ENCODE measurements at regions not wholly inside any gene's neighbourhood (a gene's known extent, or its start where the extent isn't known, plus 50 kb on each side); places are given as distances from the start of the nearest gene placed in this dataset.

GRCh38 chr21:16044676-16045075 lies 314.9 kb downstream of the USP25 start:
- no peak overlapping the region for H3K27ac ChIP-seq
- intact Hi-C loops (cut with DNase I): no loop called here
- H3K4me1 ChIP-seq: no peaks in the 10 kb centered on the region
- ATAC-seq (no peak), DNase-seq (no peak)
- no peak for TF ChIP-seq CTCF (IDR thresholded peaks at IDR 0.05)
- no peak for TF ChIP-seq POLR2A (IDR thresholded peaks at IDR 0.05)
- no peaks in the 10 kb centered on the region for H3K27me3 ChIP-seq
- no peaks in the 10 kb centered on the region for H3K9me3 ChIP-seq
- H3K36me3 ChIP-seq: no peaks in the 10 kb centered on the region
- H3K4me3 ChIP-seq: no peak overlapping the region

- intact Hi-C loops (cut with DNase I): no loop called here
- Histone ChIP-seq H3K9me3 (peaks cover 0 to 5% (median 0%) of the 10 kb centered on the region in 12 donors), H3K36me3 (no peaks in the 10 kb centered on the region), H3K4me3 (no peak overlapping the region), H3K4me1 (no peaks in the 10 kb centered on the region), H3K27me3 (no peaks in the 10 kb centered on the region), H3K27ac (no peak overlapping the region)
- ATAC-seq (no peak), DNase-seq (no peak)
- TF ChIP-seq POLR2A (IDR thresholded peaks at IDR 0.05) (no peak), CTCF (IDR thresholded peaks at IDR 0.05) (no peak)
- WGBS, 4 donors: 87 to 93% (median 91%) methylated on average over 5 of the region's 5 CpGs
Observed at GRCh38 chr21:16046656-16047330, 317.0 kb downstream of the USP25 start.

GRCh38 chr21:16047904-16048303 lies 318.1 kb downstream of the USP25 start:
- H3K4me1 ChIP-seq: no peaks in the 10 kb centered on the region
- H3K9me3 ChIP-seq: peaks cover 0 to 5% (median 0%) of the 10 kb centered on the region in 12 donors
- no peak for DNase-seq
- H3K27ac ChIP-seq: no peak overlapping the region
- intact Hi-C loops (cut with DNase I): no loop called here
- H3K27me3 ChIP-seq: no peaks in the 10 kb centered on the region
- TF ChIP-seq POLR2A (IDR thresholded peaks at IDR 0.05) (no peak), CTCF (IDR thresholded peaks at IDR 0.05) (no peak)
- H3K4me3 ChIP-seq: no peak overlapping the region
- no peaks in the 10 kb centered on the region for H3K36me3 ChIP-seq
- ATAC-seq: no peak
- WGBS, 4 donors: 80 to 89% (median 85%) methylated on average over 3 of the region's 3 CpGs

- ATAC-seq: no peak
- DNase-seq: no peak
- Histone ChIP-seq H3K4me3 (no peak overlapping the region), H3K27me3 (no peaks in the 10 kb centered on the region), H3K9me3 (peaks cover 0 to 7% (median 0%) of the 10 kb centered on the region in 12 donors), H3K36me3 (no peaks in the 10 kb centered on the region), H3K27ac (no peak overlapping the region), H3K4me1 (no peaks in the 10 kb centered on the region)
- 80 to 93% (median 88%) methylated on average over 1 of the region's 1 CpG for WGBS, 4 donors
- TF ChIP-seq CTCF (IDR thresholded peaks at IDR 0.05) (no peak), POLR2A (IDR thresholded peaks at IDR 0.05) (no peak)
- intact Hi-C loops (cut with DNase I): no loop called here
Observed at GRCh38 chr21:16055014-16055413, 325.2 kb downstream of the USP25 start.

Data from heart left ventricle (tissue), 16 donors.